ENCODE measurements at regions not wholly inside any gene's neighbourhood (a gene's known extent, or its start where the extent isn't known, plus 50 kb on each side); places are given as distances from the start of the nearest gene placed in this dataset.

GRCh38 chr12:24398605-24399004 lies 449.1 kb upstream of the SOX5 start:
- no peak overlapping the region for H3K9ac ChIP-seq (ENCODE audit: low read length)
- no peak overlapping the region for H3K4me3 ChIP-seq (ENCODE audit: low read depth in 1 of 2, low read length in 2 of 2)
- H3K27me3 ChIP-seq (ENCODE audit: control insufficient read depth in 1 of 2, insufficient read depth in 2 of 2, low read length in 2 of 2): no peaks in the 10 kb centered on the region
- H3K9me3 ChIP-seq (ENCODE audit: low read length): no peaks in the 10 kb centered on the region
- no peaks in the 10 kb centered on the region for H3K36me3 ChIP-seq (ENCODE audit: insufficient read depth, low read length)
- H3K27ac ChIP-seq (ENCODE audit: low read depth, low read length): no peak overlapping the region
- peaks cover 4% of the 10 kb centered on the region for H3K4me1 ChIP-seq (ENCODE audit: insufficient read depth, low read length)

GRCh38 chr12:24396224-24396623 lies 446.8 kb upstream of the SOX5 start:
- no peak overlapping the region for H3K4me3 ChIP-seq (ENCODE audit: low read depth in 1 of 2, low read length in 2 of 2)
- no peaks in the 10 kb centered on the region for H3K9me3 ChIP-seq (ENCODE audit: low read length)
- no peaks in the 10 kb centered on the region for H3K36me3 ChIP-seq (ENCODE audit: insufficient read depth, low read length)
- peaks cover 4% of the 10 kb centered on the region for H3K4me1 ChIP-seq (ENCODE audit: insufficient read depth, low read length)
- no peaks in the 10 kb centered on the region for H3K27me3 ChIP-seq (ENCODE audit: control insufficient read depth in 1 of 2, insufficient read depth in 2 of 2, low read length in 2 of 2)
- no peak overlapping the region for H3K27ac ChIP-seq (ENCODE audit: low read depth, low read length)
- no peak overlapping the region for H3K9ac ChIP-seq (ENCODE audit: low read length)

- Histone ChIP-seq H3K36me3 (ENCODE audit: insufficient read depth, low read length) (no peaks in the 10 kb centered on the region), H3K4me3 (ENCODE audit: low read depth in 1 of 2, low read length in 2 of 2) (no peak overlapping the region), H3K9ac (ENCODE audit: low read length) (no peak overlapping the region), H3K4me1 (ENCODE audit: insufficient read depth, low read length) (peaks cover 4% of the 10 kb centered on the region), H3K9me3 (ENCODE audit: low read length) (no peaks in the 10 kb centered on the region), H3K27me3 (ENCODE audit: control insufficient read depth in 1 of 2, insufficient read depth in 2 of 2, low read length in 2 of 2) (no peaks in the 10 kb centered on the region), H3K27ac (ENCODE audit: low read depth, low read length) (no peak overlapping the region)
These were observed 444.8 kb upstream of the SOX5 start for GRCh38 chr12:24394246-24394645.

- H3K27me3 ChIP-seq (ENCODE audit: control insufficient read depth in 1 of 2, insufficient read depth in 2 of 2, low read length in 2 of 2): no peaks in the 10 kb centered on the region
- H3K27ac ChIP-seq (ENCODE audit: low read depth, low read length): no peak overlapping the region
- no peaks in the 10 kb centered on the region for H3K36me3 ChIP-seq (ENCODE audit: insufficient read depth, low read length)
- H3K4me3 ChIP-seq (ENCODE audit: low read depth in 1 of 2, low read length in 2 of 2): no peak overlapping the region
- H3K4me1 ChIP-seq (ENCODE audit: insufficient read depth, low read length): peaks cover 4% of the 10 kb centered on the region
- H3K9me3 ChIP-seq (ENCODE audit: low read length): no peaks in the 10 kb centered on the region
- H3K9ac ChIP-seq (ENCODE audit: low read length): no peak overlapping the region
These were observed 443.6 kb upstream of the SOX5 start for GRCh38 chr12:24393071-24393470.

GRCh38 chr12:24389394-24389793 lies 439.9 kb upstream of the SOX5 start:
- no peak overlapping the region for H3K4me3 ChIP-seq (ENCODE audit: low read depth in 1 of 2, low read length in 2 of 2)
- no peaks in the 10 kb centered on the region for H3K36me3 ChIP-seq (ENCODE audit: insufficient read depth, low read length)
- H3K9ac ChIP-seq (ENCODE audit: low read length): no peak overlapping the region
- H3K27ac ChIP-seq (ENCODE audit: low read depth, low read length): no peak overlapping the region
- no peaks in the 10 kb centered on the region for H3K9me3 ChIP-seq (ENCODE audit: low read length)
- H3K27me3 ChIP-seq (ENCODE audit: control insufficient read depth in 1 of 2, insufficient read depth in 2 of 2, low read length in 2 of 2): no peaks in the 10 kb centered on the region
- no peaks in the 10 kb centered on the region for H3K4me1 ChIP-seq (ENCODE audit: insufficient read depth, low read length)

GRCh38 chr12:24387381-24387780 lies 437.9 kb upstream of the SOX5 start:
- H3K27ac ChIP-seq (ENCODE audit: low read depth, low read length): no peak overlapping the region
- H3K9me3 ChIP-seq (ENCODE audit: low read length): no peaks in the 10 kb centered on the region
- H3K9ac ChIP-seq (ENCODE audit: low read length): no peak overlapping the region
- H3K4me3 ChIP-seq (ENCODE audit: low read depth in 1 of 2, low read length in 2 of 2): no peak overlapping the region
- H3K27me3 ChIP-seq (ENCODE audit: control insufficient read depth in 1 of 2, insufficient read depth in 2 of 2, low read length in 2 of 2): no peaks in the 10 kb centered on the region
- no peaks in the 10 kb centered on the region for H3K4me1 ChIP-seq (ENCODE audit: insufficient read depth, low read length)
- H3K36me3 ChIP-seq (ENCODE audit: insufficient read depth, low read length): no peaks in the 10 kb centered on the region

- H3K9ac ChIP-seq (ENCODE audit: low read length): no peak overlapping the region
- H3K27ac ChIP-seq (ENCODE audit: low read depth, low read length): no peak overlapping the region
- H3K4me1 ChIP-seq (ENCODE audit: insufficient read depth, low read length): no peaks in the 10 kb centered on the region
- H3K27me3 ChIP-seq (ENCODE audit: control insufficient read depth in 1 of 2, insufficient read depth in 2 of 2, low read length in 2 of 2): no peaks in the 10 kb centered on the region
- H3K36me3 ChIP-seq (ENCODE audit: insufficient read depth, low read length): no peaks in the 10 kb centered on the region
- H3K9me3 ChIP-seq (ENCODE audit: low read length): no peaks in the 10 kb centered on the region
- no peak overlapping the region for H3K4me3 ChIP-seq (ENCODE audit: low read depth in 1 of 2, low read length in 2 of 2)
These were observed 437.4 kb upstream of the SOX5 start for GRCh38 chr12:24386836-24387235.

- no peaks in the 10 kb centered on the region for H3K27me3 ChIP-seq (ENCODE audit: control insufficient read depth in 1 of 2, insufficient read depth in 2 of 2, low read length in 2 of 2)
- H3K9ac ChIP-seq (ENCODE audit: low read length): no peak overlapping the region
- H3K27ac ChIP-seq (ENCODE audit: low read depth, low read length): no peak overlapping the region
- H3K9me3 ChIP-seq (ENCODE audit: low read length): no peaks in the 10 kb centered on the region
- no peak overlapping the region for H3K4me3 ChIP-seq (ENCODE audit: low read depth in 1 of 2, low read length in 2 of 2)
- H3K4me1 ChIP-seq (ENCODE audit: insufficient read depth, low read length): peaks cover 13% of the 10 kb centered on the region
- no peaks in the 10 kb centered on the region for H3K36me3 ChIP-seq (ENCODE audit: insufficient read depth, low read length)
These were observed 432.3 kb upstream of the SOX5 start for GRCh38 chr12:24381790-24382189.

GRCh38 chr12:24379861-24380521 lies 430.5 kb upstream of the SOX5 start:
- H3K9me3 ChIP-seq (ENCODE audit: low read length): no peaks in the 10 kb centered on the region
- peaks cover 13% of the 10 kb centered on the region for H3K4me1 ChIP-seq (ENCODE audit: insufficient read depth, low read length)
- H3K27me3 ChIP-seq (ENCODE audit: control insufficient read depth in 1 of 2, insufficient read depth in 2 of 2, low read length in 2 of 2): no peaks in the 10 kb centered on the region
- no peak overlapping the region for H3K4me3 ChIP-seq (ENCODE audit: low read depth in 1 of 2, low read length in 2 of 2)
- no peak overlapping the region for H3K27ac ChIP-seq (ENCODE audit: low read depth, low read length)
- no peaks in the 10 kb centered on the region for H3K36me3 ChIP-seq (ENCODE audit: insufficient read depth, low read length)
- H3K9ac ChIP-seq (ENCODE audit: low read length): no peak overlapping the region

- no peaks in the 10 kb centered on the region for H3K27me3 ChIP-seq (ENCODE audit: control insufficient read depth in 1 of 2, insufficient read depth in 2 of 2, low read length in 2 of 2)
These were observed 430.0 kb upstream of the SOX5 start for GRCh38 chr12:24379433-24379832.

GRCh38 chr12:24378548-24379407 lies 429.3 kb upstream of the SOX5 start:
- H3K27me3 ChIP-seq (ENCODE audit: control insufficient read depth in 1 of 2, insufficient read depth in 2 of 2, low read length in 2 of 2): no peaks in the 10 kb centered on the region
- no peaks in the 10 kb centered on the region for H3K9me3 ChIP-seq (ENCODE audit: low read length)
- H3K4me3 ChIP-seq (ENCODE audit: low read depth in 1 of 2, low read length in 2 of 2): no peak overlapping the region
- no peak overlapping the region for H3K27ac ChIP-seq (ENCODE audit: low read depth, low read length)
- no peaks in the 10 kb centered on the region for H3K36me3 ChIP-seq (ENCODE audit: insufficient read depth, low read length)
- H3K9ac ChIP-seq (ENCODE audit: low read length): no peak overlapping the region
- peaks cover 13% of the 10 kb centered on the region for H3K4me1 ChIP-seq (ENCODE audit: insufficient read depth, low read length)

More at GRCh38 chr12:24379433-24379832, 430.0 kb upstream of the SOX5 start:
- H3K36me3 ChIP-seq (ENCODE audit: insufficient read depth, low read length): no peaks in the 10 kb centered on the region
- H3K9me3 ChIP-seq (ENCODE audit: low read length): no peaks in the 10 kb centered on the region
- H3K27ac ChIP-seq (ENCODE audit: low read depth, low read length): no peak overlapping the region
- H3K4me1 ChIP-seq (ENCODE audit: insufficient read depth, low read length): peaks cover 13% of the 10 kb centered on the region
- H3K4me3 ChIP-seq (ENCODE audit: low read depth in 1 of 2, low read length in 2 of 2): no peak overlapping the region
- no peak overlapping the region for H3K9ac ChIP-seq (ENCODE audit: low read length)
